Fibroblast of lung (primary cell): ENCODE measurements at regions not wholly inside any gene's neighbourhood (a gene's known extent, or its start where the extent isn't known, plus 50 kb on each side); places are given as distances from the start of the nearest gene placed in this dataset.

Experiments
- DNase-seq, 2 donors: peaks; one replicate each; pipeline versions ENCODE4 v3.0.0 to v3.0.0-alpha.2; 2010; ENCODE audit warnings: low read depth in 2 of 2
- H2AFZ ChIP-seq: 2 replicates; pipeline ENCODE4 v1.5.1; 2012; ENCODE audit warnings: low read length, control low read depth, inconsistent platforms
- H3K27ac ChIP-seq: 2 replicates; pipeline ENCODE4 v1.5.1; 2011; ENCODE audit warnings: low read length, control low read depth; ENCODE audit not compliant: insufficient read depth
- H3K27me3 ChIP-seq: 2 replicates; pipeline ENCODE4 v1.5.1; 2011; ENCODE audit warnings: mild to moderate bottlenecking, low read length; ENCODE audit not compliant: control insufficient read depth, insufficient read depth
- H3K36me3 ChIP-seq: 2 replicates; pipeline ENCODE4 v1.5.1; 2011; ENCODE audit warnings: low read length; ENCODE audit not compliant: control insufficient read depth, insufficient read depth
- H3K4me1 ChIP-seq: 2 replicates; pipeline ENCODE4 v1.5.1; 2011; ENCODE audit warnings: low read length; ENCODE audit not compliant: control insufficient read depth, insufficient read depth; ENCODE audit errors: extremely low read depth
- H3K4me2 ChIP-seq: 2 replicates; pipeline ENCODE4 v1.5.1; 2011; ENCODE audit warnings: low read length, control low read depth; ENCODE audit not compliant: insufficient read depth; ENCODE audit errors: extremely low read depth
- H3K4me3 ChIP-seq, 4 experiments: fragments of 200-600 bp in 1 of 4; sonication (generic) in 1 of 4; replicated peaks in 1 of 4; 2 replicates each; pipeline ENCODE4 v1.5.1; 2011 to 2016; ENCODE audit warnings: low read length in 4 of 4, low read depth in 3 of 4, mild to moderate bottlenecking in 3 of 4, control low read depth in 2 of 4, inconsistent platforms in 1 of 4, mixed read lengths in 1 of 4; ENCODE audit not compliant: insufficient read depth in 1 of 4; ENCODE audit errors: control extremely low read depth in 1 of 4
- H3K79me2 ChIP-seq: 2 replicates; pipeline ENCODE4 v1.5.1; 2012; ENCODE audit warnings: mild to moderate bottlenecking, low read length, inconsistent platforms; ENCODE audit not compliant: control insufficient read depth, insufficient read depth
- H3K9ac ChIP-seq: 2 replicates; pipeline ENCODE4 v1.5.1; 2011; ENCODE audit warnings: mild to moderate bottlenecking, low read length, control low read depth; ENCODE audit not compliant: insufficient read depth
- H3K9me3 ChIP-seq: 2 replicates; pipeline ENCODE4 v1.5.1; 2012; ENCODE audit warnings: low read depth, low read length; ENCODE audit not compliant: control insufficient read depth, insufficient read depth
- H4K20me1 ChIP-seq: 2 replicates; pipeline ENCODE4 v1.5.1; 2011; ENCODE audit warnings: low read length; ENCODE audit not compliant: control insufficient read depth, insufficient read depth; ENCODE audit errors: extremely low read depth
- CTCF ChIP-seq, 2 donors: IDR thresholded peaks in 1 of 2; conservative IDR thresholded peaks in 1 of 2; 1 replicate in 1 of 2; 2 replicates in 1 of 2; pipeline ENCODE4 v1.5.1; 2011 to 2012; ENCODE audit warnings: low read length in 2 of 2, control low read depth in 1 of 2, inconsistent platforms in 1 of 2, low read depth in 1 of 2, mild to moderate bottlenecking in 1 of 2
- EZH2 ChIP-seq: IDR thresholded peaks from 2 replicates; pipeline ENCODE4 v1.5.1; 2012; ENCODE audit warnings: low read length, control low read depth, mild to moderate bottlenecking; ENCODE audit errors: missing control alignments

GRCh38 chr3:193836511-193836910 is 243.5 kb downstream of the OPA1 start:
- no peaks in the 10 kb centered on the region for H3K79me2 ChIP-seq
- H3K4me2 ChIP-seq, result no peak overlapping the region
- no peak for DNase-seq
- H3K4me1 ChIP-seq, result no peaks in the 10 kb centered on the region
- H3K4me3 ChIP-seq, result no peak overlapping the region
- H4K20me1 ChIP-seq, result no peaks in the 10 kb centered on the region
- no peaks in the 10 kb centered on the region for H3K9me3 ChIP-seq
- H3K27me3 ChIP-seq, result peaks cover 14% of the 10 kb centered on the region
- no peaks in the 10 kb centered on the region for H3K36me3 ChIP-seq
- H2AFZ ChIP-seq, result no peak overlapping the region
- no peak for TF ChIP-seq EZH2
- H3K27ac ChIP-seq, result no peak overlapping the region
- no peak overlapping the region for H3K9ac ChIP-seq

- no peak overlapping the region for H3K9ac ChIP-seq
- H3K4me2 ChIP-seq, result no peak overlapping the region
- no peaks in the 10 kb centered on the region for H3K9me3 ChIP-seq
- no peaks in the 10 kb centered on the region for H3K36me3 ChIP-seq
- H3K27ac ChIP-seq, result no peak overlapping the region
- H3K79me2 ChIP-seq, result no peaks in the 10 kb centered on the region
- H3K4me1 ChIP-seq, result no peaks in the 10 kb centered on the region
- no peak overlapping the region for H2AFZ ChIP-seq
- no peak overlapping the region for H3K4me3 ChIP-seq
- no peak for TF ChIP-seq CTCF (conservative IDR thresholded peaks at IDR 0.05 in 1 of 2, IDR thresholded peaks at IDR 0.05 in 1 of 2; ENCODE audit: low read depth in 1 of 2, low read length in 2 of 2)
- no peak for TF ChIP-seq EZH2
- DNase-seq, result no peak
- H3K27me3 ChIP-seq, result peaks cover 15% of the 10 kb centered on the region
- H4K20me1 ChIP-seq, result no peaks in the 10 kb centered on the region
Observed at GRCh38 chr3:193836918-193837317, 243.9 kb downstream of the OPA1 start.

GRCh38 chr3:193837347-193837827 is 244.4 kb downstream of the OPA1 start:
- no peak for TF ChIP-seq EZH2
- no peak for TF ChIP-seq CTCF (conservative IDR thresholded peaks at IDR 0.05 in 1 of 2, IDR thresholded peaks at IDR 0.05 in 1 of 2; ENCODE audit: low read depth in 1 of 2, low read length in 2 of 2)
- no peaks in the 10 kb centered on the region for H3K9me3 ChIP-seq
- no peak for DNase-seq

More at GRCh38 chr3:193837347-193837827, 244.4 kb downstream of the OPA1 start:
- Histone ChIP-seq H4K20me1 (no peaks in the 10 kb centered on the region), H2AFZ (no peak overlapping the region), H3K27ac (no peak overlapping the region), H3K9ac (no peak overlapping the region), H3K4me2 (no peak overlapping the region), H3K4me3 (no peak overlapping the region), H3K4me1 (no peaks in the 10 kb centered on the region), H3K27me3 (peaks cover 15% of the 10 kb centered on the region), H3K36me3 (no peaks in the 10 kb centered on the region), H3K79me2 (no peaks in the 10 kb centered on the region)
